ENCODE measurements at regions not wholly inside any gene's neighbourhood (a gene's known extent, or its start where the extent isn't known, plus 50 kb on each side); places are given as distances from the start of the nearest gene placed in this dataset.

GRCh38 chr2:15806801-15807417, 133.4 kb upstream of the MYCN start:
- DNase-seq (ENCODE audit: low read depth, low spot score) (no peak), ATAC-seq (no peak)
- intact Hi-C loops (cut with micrococcal nuclease; ENCODE audit: unreplicated experiment): no loop called here
- ChIA-PET POLR2A (no interaction called here), CTCF (no interaction called here)
- H3K27me3 ChIP-seq (ENCODE audit: control insufficient read depth, insufficient read depth, low read length): no peaks in the 10 kb centered on the region
- no peaks in the 10 kb centered on the region for H3K36me3 ChIP-seq (ENCODE audit: control insufficient read depth, insufficient read depth, low read length)
- H3K4me3 ChIP-seq (ENCODE audit: low read depth in 2 of 2, low read length in 2 of 2): no peak overlapping the region
- no peak overlapping the region for H3K27ac ChIP-seq (ENCODE audit: low read length)
- no peaks in the 10 kb centered on the region for H3K9me3 ChIP-seq (ENCODE audit: control insufficient read depth, insufficient read depth, low read depth, low read length)
- no TSS peak for BruUV-seq (replicated peaks)
- no peak for TF ChIP-seq REST (IDR thresholded peaks at IDR 0.05; ENCODE audit: insufficient read depth in 1 of 2, low read depth in 2 of 2, low read length in 1 of 2)
- TF ChIP-seq CTCF (IDR thresholded peaks at IDR 0.05): no peak
- no peak for TF ChIP-seq SIN3A (IDR thresholded peaks at IDR 0.05; ENCODE audit: borderline replicate concordance, insufficient read depth, low read depth, low read length)
- no peak for TF ChIP-seq POLR2AphosphoS5 (IDR thresholded peaks at IDR 0.05; ENCODE audit: low read depth, low read length)
- no peak for TF ChIP-seq TCF7L2 (IDR thresholded peaks at IDR 0.05; ENCODE audit: low read depth, low read length)
- H3K4me1 ChIP-seq (ENCODE audit: control insufficient read depth, insufficient read depth, low read length): no peaks in the 10 kb centered on the region
- in situ Hi-C loops (cut with HindIII; ENCODE audit: low pct_unique_long_range_greater_than_20kb, low sequenced_read_pairs): no loop called here

- no peak overlapping the region for H3K27ac ChIP-seq (ENCODE audit: low read length)
- no peak for TF ChIP-seq TCF7L2 (IDR thresholded peaks at IDR 0.05; ENCODE audit: low read depth, low read length)
- no peak for TF ChIP-seq POLR2AphosphoS5 (IDR thresholded peaks at IDR 0.05; ENCODE audit: low read depth, low read length)
- TF ChIP-seq CTCF (IDR thresholded peaks at IDR 0.05): no peak
- TF ChIP-seq SIN3A (IDR thresholded peaks at IDR 0.05; ENCODE audit: borderline replicate concordance, insufficient read depth, low read depth, low read length): no peak
- no peak for TF ChIP-seq REST (IDR thresholded peaks at IDR 0.05; ENCODE audit: insufficient read depth in 1 of 2, low read depth in 2 of 2, low read length in 1 of 2)
- H3K36me3 ChIP-seq (ENCODE audit: control insufficient read depth, insufficient read depth, low read length): no peaks in the 10 kb centered on the region
- H3K4me3 ChIP-seq (ENCODE audit: low read depth in 2 of 2, low read length in 2 of 2): no peak overlapping the region
- no peaks in the 10 kb centered on the region for H3K9me3 ChIP-seq (ENCODE audit: control insufficient read depth, insufficient read depth, low read depth, low read length)
- ATAC-seq: no peak
- intact Hi-C loops (cut with micrococcal nuclease; ENCODE audit: unreplicated experiment): no loop called here
- H3K4me1 ChIP-seq (ENCODE audit: control insufficient read depth, insufficient read depth, low read length): no peaks in the 10 kb centered on the region
- DNase-seq (ENCODE audit: low read depth, low spot score): no peak
- BruUV-seq (replicated peaks): no TSS peak
- POLR2A ChIA-PET: no interaction called here
- CTCF ChIA-PET: no interaction called here
- H3K27me3 ChIP-seq (ENCODE audit: control insufficient read depth, insufficient read depth, low read length): no peaks in the 10 kb centered on the region
- in situ Hi-C loops (cut with HindIII; ENCODE audit: low pct_unique_long_range_greater_than_20kb, low sequenced_read_pairs): no loop called here
These were observed 132.7 kb upstream of the MYCN start for GRCh38 chr2:15807418-15808203.
